NOMO-1 treated with dmso at 0.1 percent for 144 hours (cell line): ENCODE measurements at regions not wholly inside any gene's neighbourhood (a gene's known extent, or its start where the extent isn't known, plus 50 kb on each side); places are given as distances from the start of the nearest gene placed in this dataset.
"Not testable (repeated sequence)": the region's sequence is repeated elsewhere in the genome, so short reads cannot be mapped to it uniquely, and the experiment has no call there.

Source experiments
- DNase-seq: peaks from one replicate; lab custom pipeline; 2025; ENCODE audit not compliant: unreplicated experiment; lab: John Stamatoyannopoulos, UW

GRCh38 chr6:105557291-105557690 is 154.4 kb upstream of the PREP start:
- no peak for DNase-seq

- DNase-seq = peak; percentile 58
Observed at GRCh38 chr6:105553171-105553570, 150.3 kb upstream of the PREP start.

- no peak for DNase-seq
Observed at GRCh38 chr6:105550955-105551620, 148.2 kb upstream of the PREP start.

- DNase-seq = no peak
Observed at GRCh38 chr6:105546754-105547153, 143.9 kb upstream of the PREP start.

- DNase-seq = no peak
Observed at GRCh38 chr6:105545947-105546731, 143.3 kb upstream of the PREP start.

- no peak for DNase-seq
Observed at GRCh38 chr6:105545228-105545920, 142.5 kb upstream of the PREP start.

- DNase-seq = no peak
Observed at GRCh38 chr6:105539911-105540310, 137.0 kb upstream of the PREP start.

GRCh38 chr6:105537981-105538578 is 135.2 kb upstream of the PREP start:
- no peak for DNase-seq

GRCh38 chr6:105536961-105537360 is 134.1 kb upstream of the PREP start:
- DNase-seq = no peak

GRCh38 chr6:105533301-105533700 is 130.4 kb upstream of the PREP start:
- DNase-seq = no peak

GRCh38 chr6:105526225-105526872 is 123.5 kb upstream of the PREP start:
- no peak for DNase-seq

- no peak for DNase-seq
Observed at GRCh38 chr6:105522626-105523322, 119.9 kb upstream of the PREP start.

GRCh38 chr6:105519954-105520353 is 117.1 kb upstream of the PREP start:
- DNase-seq = no peak

- not testable (repeated sequence) for DNase-seq
Observed at GRCh38 chr6:105518993-105519392, 116.1 kb upstream of the PREP start.

GRCh38 chr6:105515054-105515453 is 112.2 kb upstream of the PREP start:
- DNase-seq = no peak

- no peak for DNase-seq
Observed at GRCh38 chr6:105514306-105514705, 111.4 kb upstream of the PREP start.

- DNase-seq = no peak
Observed at GRCh38 chr6:105511639-105512038, 108.8 kb upstream of the PREP start.

GRCh38 chr6:105510746-105511145 is 107.9 kb upstream of the PREP start:
- DNase-seq = no peak

- DNase-seq = no peak
Observed at GRCh38 chr6:105509506-105510331, 106.8 kb upstream of the PREP start.

GRCh38 chr6:105507811-105508210 is 104.9 kb upstream of the PREP start:
- DNase-seq = no peak
